Hematopoietic multipotent progenitor cell treated with erythropoietin and hydrocortisone succinate and interleukin-3 and kit ligand, for 6 days (in vitro differentiated cells): ENCODE measurements at regions not wholly inside any gene's neighbourhood (a gene's known extent, or its start where the extent isn't known, plus 50 kb on each side); places are given as distances from the start of the nearest gene placed in this dataset.
A peak's percentile ranks its signal among the peaks of the same experiment; 100 is the strongest.

Source experiments
- DNase-seq: peaks from one replicate; pipeline ENCODE4 v3.0.0-alpha.2; 2015

DNA sequence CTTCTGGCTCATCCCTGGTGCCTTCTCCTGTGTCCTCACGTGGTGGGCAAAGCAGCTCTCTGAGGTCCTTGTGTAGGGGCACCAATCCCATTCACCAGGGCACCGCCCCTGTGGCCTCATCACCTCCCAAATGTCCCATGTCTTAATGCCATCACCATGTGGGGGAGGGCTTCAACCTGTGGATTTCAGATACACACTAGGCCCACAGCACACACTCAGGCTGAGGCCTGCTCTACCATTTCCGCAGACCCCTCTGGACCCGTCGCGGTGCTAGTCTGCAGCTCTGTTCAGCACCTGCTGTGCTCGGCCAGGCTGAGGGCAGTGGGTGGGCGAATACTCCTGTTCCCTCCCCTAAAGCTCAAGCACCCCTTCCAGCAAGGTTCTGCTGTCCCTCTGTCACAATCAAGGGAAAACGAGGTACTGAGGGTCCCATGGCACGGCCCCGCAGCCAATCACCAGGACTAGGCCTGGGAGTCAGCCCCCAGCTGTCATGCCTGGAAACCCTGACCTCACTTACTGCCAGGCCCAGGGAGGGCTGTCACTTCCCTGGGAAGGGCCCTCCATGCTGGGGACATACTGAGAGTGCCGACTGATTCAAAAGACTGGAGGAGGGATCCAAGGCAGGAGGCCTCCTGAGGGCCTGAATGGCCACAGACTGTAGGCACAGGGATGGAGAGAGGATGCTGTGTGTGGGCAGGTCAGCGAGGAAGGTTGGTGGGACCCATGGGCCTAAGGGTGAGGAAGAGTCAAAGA is 123.8 kb upstream of the RET start:
- no peak for DNase-seq

DNA sequence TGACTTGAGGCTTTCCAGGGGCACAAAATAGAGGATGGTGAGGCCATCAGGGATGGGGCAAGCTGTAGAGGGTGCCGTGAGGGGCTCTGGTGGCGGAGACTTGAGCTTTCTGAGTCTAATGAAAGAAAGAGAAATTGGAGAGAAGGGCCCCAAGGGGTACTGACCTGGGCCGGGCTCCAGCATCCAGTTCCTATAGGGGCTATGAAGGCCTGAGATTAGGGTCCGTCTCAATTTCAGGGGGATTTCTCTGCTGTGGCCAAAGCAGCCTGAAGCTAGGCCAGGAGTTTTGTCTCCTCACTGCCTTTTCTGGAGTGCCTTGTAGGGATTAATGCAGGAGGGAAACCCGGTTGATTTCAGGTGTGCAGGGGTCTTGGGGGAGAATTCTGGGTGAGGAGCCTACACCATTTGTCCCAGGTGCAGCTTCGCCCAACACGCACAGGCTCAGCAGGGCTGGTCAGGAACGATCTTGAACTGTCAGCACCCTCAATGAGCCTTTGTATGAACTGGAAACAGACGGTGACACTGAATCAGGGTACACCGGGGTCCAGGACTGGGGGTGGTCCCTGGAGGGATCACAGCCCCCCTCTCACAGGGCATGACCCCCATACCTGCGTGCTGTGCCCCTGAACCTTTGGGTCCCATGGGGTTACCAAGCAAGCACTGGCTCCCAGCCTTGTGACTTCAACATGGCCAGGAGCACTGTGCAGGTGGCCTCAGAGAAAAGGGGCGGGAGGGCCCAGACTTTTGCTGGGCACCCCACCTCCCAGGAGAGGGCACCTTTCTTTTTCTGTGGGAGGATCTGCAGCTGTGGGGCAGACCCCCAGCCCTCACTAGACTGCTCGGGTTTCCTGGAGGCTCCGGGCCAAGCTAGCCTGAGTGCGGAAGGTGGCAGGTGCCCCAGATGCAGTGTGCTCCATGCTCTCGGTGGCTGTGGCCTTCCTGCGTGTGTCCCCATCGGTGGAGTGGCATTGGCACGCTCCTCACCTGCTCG is 122.9 kb upstream of the RET start:
- no peak for DNase-seq

DNA sequence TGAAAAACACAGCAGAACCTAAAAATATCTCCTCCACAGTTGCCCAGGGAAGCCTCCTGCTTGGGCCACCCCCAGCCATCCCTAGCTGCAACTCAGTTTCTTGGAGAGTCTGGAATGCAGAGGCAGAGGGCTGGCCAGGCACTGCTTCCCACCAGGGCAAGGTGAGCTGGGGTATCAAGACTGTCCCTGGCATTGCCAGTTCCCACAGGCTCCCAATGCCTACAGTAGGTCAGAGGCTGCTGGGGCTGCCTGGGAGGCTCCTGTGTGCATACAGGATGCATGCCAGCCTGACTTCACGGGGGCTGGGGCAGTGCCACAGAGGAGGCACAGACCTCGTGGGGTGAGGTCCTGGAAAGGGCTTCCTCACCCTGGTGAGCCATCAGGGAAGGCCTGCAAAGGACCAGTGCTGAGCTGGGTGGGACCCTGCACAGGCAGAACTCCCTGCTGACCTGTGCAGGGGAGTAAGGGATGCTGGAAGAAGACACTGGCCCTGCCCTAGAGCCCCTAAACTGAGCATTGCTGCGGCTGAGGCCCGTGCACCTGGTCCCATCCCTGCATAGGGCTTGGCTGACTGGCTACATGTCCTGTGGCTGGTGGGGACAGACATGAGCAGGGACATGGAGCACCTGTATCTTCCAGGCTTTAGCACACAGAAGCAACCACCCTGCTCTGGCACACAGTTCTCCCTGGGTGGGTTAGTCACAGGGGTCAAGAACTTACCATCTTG is 121.9 kb upstream of the RET start:
- DNase-seq = no peak

DNA sequence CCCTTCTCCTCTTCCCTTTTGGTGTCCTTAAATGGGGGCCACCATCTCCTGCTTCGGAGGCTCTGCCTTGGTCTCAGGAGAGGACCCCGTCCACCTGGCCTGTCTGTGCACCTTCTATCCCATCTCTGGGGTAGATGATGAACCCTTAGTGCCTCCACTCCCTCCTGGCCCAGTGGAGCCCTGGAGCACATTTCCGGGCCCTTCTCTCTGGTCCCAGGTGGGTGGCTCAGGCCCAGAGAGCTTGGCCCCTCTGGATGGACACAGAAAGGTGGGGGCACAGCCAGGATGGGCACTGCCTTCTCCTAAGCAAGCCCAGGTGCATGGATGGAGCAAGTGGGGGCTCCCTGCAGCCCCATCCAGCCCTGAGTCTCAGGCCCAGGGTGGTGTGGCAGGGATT is 121.4 kb upstream of the RET start:
- DNase-seq = no peak

GRCh38 chr10:42956045-42956444 is 120.8 kb upstream of the RET start:
- DNase-seq = no peak

GRCh38 chr10:42958142-42958868 is 118.6 kb upstream of the RET start:
- DNase-seq = no peak

DNA sequence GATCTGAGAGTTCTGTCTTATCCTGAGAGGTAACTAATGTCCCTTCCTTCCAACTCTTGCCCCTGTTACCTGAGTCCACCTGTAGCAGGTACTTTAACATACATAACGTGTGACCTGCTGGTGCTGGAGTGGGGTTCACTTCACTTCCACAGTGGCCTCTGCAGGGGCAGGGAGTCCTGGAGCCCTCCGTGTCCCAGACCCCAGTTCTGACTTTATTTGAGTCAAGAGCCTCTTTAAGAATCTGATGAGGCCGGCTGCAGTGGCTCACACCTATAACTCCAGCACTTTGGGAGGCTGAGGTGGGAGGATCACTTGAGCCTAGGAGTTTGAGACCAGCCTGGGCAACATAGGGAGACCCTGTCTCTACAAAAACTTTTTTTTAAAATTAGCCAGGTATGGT is 117.0 kb upstream of the RET start:
- DNase-seq = no peak

- DNase-seq = no peak
Observed at GRCh38 chr10:42960491-42960990, 116.3 kb upstream of the RET start.

DNA sequence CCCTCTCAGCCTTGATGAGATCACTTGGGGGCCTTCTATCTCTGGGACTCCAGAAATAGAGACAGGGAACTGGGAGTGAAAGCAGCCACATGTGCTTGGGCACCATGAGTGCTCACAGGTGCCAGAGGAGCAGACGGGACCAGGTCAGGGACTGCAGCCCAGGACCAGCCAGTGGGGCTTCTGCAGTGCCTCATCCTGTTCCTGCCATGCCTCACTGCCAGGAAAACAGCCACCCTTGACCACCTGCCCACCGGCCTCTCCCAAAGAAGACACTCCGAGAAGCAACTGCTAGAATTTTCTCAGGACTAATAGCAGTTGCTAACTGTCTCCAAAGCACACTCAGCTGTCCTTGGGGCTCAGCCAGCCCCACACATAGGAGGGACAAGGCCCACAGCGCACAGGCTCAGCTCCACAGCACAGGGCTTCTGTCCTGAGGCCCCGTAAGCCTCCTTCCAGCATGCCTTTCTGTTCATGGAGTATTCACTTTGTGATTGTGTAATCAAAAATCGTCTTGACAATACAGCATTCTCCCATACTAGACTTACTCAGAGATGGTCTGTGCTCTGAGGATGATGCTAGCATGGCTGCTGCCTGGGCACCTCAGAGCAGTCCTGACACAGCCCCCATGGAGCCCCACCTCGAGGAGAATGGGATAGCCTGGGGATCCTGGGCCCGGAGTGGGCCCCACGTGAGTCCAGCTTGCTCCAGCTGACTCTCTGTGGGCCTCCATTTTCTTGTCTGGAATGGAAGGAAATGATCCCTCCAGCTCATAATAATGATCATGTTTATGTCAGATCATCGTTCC is 115.7 kb upstream of the RET start:
- DNase-seq = no peak

- no peak for DNase-seq
Observed at GRCh38 chr10:42961796-42962109, 115.1 kb upstream of the RET start.

GRCh38 chr10:42962110-42962901 is 114.6 kb upstream of the RET start:
- no peak for DNase-seq

GRCh38 chr10:42962902-42963231 is 114.0 kb upstream of the RET start:
- DNase-seq = no peak

DNA sequence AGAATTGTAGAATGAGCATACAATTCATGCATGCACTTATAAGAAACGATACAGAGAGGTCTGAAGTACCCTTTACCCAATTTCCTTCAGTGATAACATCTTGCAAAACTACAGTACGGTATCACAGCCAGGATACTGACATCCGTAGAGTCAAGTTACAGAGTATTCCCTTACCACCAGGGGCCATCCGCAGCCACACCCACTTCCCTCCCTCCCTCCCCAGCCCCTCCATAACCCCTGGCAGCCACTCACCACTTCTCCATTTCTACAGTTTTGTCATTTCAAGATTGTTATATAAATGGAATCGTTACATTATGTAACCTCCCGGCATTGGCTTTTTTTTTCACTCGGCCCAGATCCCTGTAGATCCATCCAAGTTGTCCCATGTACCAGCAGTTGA is 113.6 kb upstream of the RET start:
- DNase-seq = peak; percentile 62

DNA sequence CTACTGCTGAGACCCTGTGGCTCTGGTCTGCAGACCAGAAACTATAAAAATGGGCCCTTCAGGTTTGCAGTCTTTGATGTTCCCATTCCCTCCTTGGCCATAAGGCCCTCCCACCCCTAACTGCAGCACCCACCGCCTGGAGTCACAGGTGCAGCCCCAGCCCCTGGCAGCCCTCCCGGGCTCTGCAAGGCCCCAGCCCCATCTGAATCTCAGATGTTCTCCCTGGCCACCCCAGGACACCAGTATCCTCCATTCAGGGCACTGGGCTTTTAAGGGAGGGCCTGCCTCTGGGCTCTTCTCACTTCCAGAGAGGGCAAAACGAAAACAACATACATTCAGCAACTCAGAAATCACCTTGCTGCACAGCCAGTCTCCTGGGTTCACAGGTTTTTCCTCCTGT is 107.7 kb upstream of the RET start:
- no peak for DNase-seq

DNA sequence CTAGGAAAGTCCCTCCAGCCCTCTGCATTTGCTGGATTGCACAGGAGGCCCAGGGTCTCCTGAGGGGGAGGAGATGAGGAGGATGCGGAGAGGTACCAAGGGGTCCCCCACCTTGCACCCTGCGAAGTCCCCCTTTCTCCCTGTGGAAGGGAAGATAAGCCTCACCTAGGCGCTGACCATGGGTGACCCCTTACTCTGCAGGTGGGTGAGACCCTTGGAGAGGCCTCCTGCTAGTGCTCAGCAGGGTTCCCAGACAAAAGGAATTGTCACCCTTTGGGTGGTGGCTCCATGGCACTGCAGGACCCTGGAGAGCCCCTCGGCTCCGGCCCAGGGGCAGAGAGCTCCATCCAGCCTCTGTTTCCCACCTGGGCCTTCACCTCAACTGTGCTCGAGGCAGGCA is 107.0 kb upstream of the RET start:
- no peak for DNase-seq

- no peak for DNase-seq
Observed at GRCh38 chr10:42970451-42971250, 106.2 kb upstream of the RET start.

DNA sequence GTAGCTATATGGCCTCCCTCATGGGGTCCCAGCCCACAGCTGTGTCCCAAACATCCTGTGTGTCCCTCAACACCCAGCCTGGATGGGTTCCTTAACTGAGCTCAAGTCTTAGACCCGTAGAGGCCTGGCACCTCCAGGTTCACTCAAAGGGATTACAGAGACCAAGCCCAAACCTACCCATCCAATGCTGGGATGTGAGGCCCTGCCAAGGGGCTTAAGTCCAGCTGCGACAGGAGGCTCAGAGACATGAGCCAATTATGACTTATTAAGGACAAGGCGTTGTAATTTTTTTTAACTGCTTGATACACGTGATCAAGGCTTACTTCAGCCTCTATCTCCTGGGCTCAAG is 105.6 kb upstream of the RET start:
- DNase-seq = no peak

- DNase-seq = peak; percentile 25
Observed at GRCh38 chr10:42972946-42973345, 103.9 kb upstream of the RET start.

DNA sequence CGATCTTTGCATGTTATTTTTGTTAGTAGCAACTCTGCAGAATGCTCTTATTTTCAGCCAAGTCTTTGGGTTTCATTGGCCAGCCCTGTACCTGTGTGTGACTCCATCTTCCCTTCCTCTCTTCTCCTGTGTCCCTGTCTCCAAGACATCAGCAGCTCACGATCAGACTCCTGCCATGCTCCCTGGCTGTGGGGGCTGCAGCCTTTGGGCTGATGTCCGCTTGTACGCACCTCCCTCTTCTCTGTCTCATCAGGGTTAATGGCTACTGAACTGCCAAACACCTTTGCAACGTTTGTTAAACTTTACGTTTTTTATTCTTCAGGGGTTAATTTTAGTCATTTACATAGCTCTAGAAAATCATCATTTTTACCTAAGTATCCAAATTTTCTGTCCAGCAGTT is 103.5 kb upstream of the RET start:
- no peak for DNase-seq
